Bronchial epithelial cell (primary cell): ENCODE measurements at regions not wholly inside any gene's neighbourhood (a gene's known extent, or its start where the extent isn't known, plus 50 kb on each side); places are given as distances from the start of the nearest gene placed in this dataset.

Experiments used
- DNase-seq: peaks from one replicate; pipeline ENCODE4 v3.0.0-alpha.2; 2010; ENCODE audit warnings: low read depth
- FAIRE-seq: peaks from 2 replicates; lab custom pipeline; 2011; peaks lifted over from hg19 to GRCh38; lab: Jason Lieb, UNC
- H3K27me3 ChIP-seq: 2 replicates; pipeline ENCODE4 v1.5.1; 2011; ENCODE audit warnings: low read length; ENCODE audit not compliant: control insufficient read depth, insufficient read depth
- H3K36me3 ChIP-seq: 2 replicates; pipeline ENCODE4 v1.5.1; 2011; ENCODE audit warnings: low read length; ENCODE audit not compliant: control insufficient read depth, insufficient read depth
- H3K4me3 ChIP-seq: 2 replicates; pipeline ENCODE4 v1.5.1; 2011; ENCODE audit warnings: mild to moderate bottlenecking, low read depth, low read length, control low read depth
- TF ChIP-seq, protein P1 (sequence below): IDR thresholded peaks from 2 replicates; pipeline ENCODE4 v1.5.1; 2011; ENCODE audit warnings: mild to moderate bottlenecking, moderate library complexity, low read length, control low read depth, inconsistent platforms; ENCODE audit not compliant: insufficient read depth, severe bottlenecking

- TF ChIP-seq, protein P1, sequence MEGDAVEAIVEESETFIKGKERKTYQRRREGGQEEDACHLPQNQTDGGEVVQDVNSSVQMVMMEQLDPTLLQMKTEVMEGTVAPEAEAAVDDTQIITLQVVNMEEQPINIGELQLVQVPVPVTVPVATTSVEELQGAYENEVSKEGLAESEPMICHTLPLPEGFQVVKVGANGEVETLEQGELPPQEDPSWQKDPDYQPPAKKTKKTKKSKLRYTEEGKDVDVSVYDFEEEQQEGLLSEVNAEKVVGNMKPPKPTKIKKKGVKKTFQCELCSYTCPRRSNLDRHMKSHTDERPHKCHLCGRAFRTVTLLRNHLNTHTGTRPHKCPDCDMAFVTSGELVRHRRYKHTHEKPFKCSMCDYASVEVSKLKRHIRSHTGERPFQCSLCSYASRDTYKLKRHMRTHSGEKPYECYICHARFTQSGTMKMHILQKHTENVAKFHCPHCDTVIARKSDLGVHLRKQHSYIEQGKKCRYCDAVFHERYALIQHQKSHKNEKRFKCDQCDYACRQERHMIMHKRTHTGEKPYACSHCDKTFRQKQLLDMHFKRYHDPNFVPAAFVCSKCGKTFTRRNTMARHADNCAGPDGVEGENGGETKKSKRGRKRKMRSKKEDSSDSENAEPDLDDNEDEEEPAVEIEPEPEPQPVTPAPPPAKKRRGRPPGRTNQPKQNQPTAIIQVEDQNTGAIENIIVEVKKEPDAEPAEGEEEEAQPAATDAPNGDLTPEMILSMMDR, result peak; percentile 32
- FAIRE-seq, result no peak
- Histone ChIP-seq H3K27me3 (no peaks in the 10 kb centered on the region), H3K4me3 (no peak overlapping the region), H3K36me3 (no peaks in the 10 kb centered on the region)
- no peak for DNase-seq
These were observed 116.9 kb downstream of the KCNK1 start for GRCh38 chr1:233730809-233731208.

GRCh38 chr1:233732206-233732605, 118.3 kb downstream of the KCNK1 start:
- DNase-seq (no peak), FAIRE-seq (no peak)
- H3K36me3 ChIP-seq, result no peaks in the 10 kb centered on the region
- H3K4me3 ChIP-seq, result no peak overlapping the region
- TF ChIP-seq, protein P1, result no peak
- H3K27me3 ChIP-seq, result no peaks in the 10 kb centered on the region

GRCh38 chr1:233734456-233734855, 120.5 kb downstream of the KCNK1 start:
- H3K27me3 ChIP-seq, result no peaks in the 10 kb centered on the region
- FAIRE-seq (peak; percentile 32), DNase-seq (no peak)
- H3K4me3 ChIP-seq, result no peak overlapping the region
- TF ChIP-seq, protein P1, result no peak
- H3K36me3 ChIP-seq, result no peaks in the 10 kb centered on the region

DNA sequence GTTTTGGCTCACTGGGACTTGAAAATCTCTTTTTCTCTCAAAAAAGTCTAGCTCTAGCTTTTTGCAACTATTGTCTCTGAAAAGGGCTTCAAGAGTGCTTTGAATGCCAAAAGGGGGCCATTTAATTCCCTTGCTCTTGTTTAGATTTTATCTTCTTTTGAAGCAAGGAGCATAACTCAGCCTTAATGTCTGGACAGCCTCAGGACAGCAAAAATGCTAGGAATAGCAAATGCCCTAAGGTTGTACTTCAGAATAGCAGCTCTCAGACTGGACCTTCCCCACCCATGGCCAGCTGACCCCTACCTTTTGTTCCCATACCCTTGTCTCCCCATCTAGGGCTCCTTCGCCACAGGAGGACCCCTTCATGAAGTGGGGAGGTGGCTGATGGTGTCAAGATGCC, 121.4 kb downstream of the KCNK1 start:
- Histone ChIP-seq H3K4me3 (no peak overlapping the region), H3K36me3 (no peaks in the 10 kb centered on the region), H3K27me3 (no peaks in the 10 kb centered on the region)
- TF ChIP-seq, protein P1, result no peak
- DNase-seq (no peak), FAIRE-seq (no peak)

DNA sequence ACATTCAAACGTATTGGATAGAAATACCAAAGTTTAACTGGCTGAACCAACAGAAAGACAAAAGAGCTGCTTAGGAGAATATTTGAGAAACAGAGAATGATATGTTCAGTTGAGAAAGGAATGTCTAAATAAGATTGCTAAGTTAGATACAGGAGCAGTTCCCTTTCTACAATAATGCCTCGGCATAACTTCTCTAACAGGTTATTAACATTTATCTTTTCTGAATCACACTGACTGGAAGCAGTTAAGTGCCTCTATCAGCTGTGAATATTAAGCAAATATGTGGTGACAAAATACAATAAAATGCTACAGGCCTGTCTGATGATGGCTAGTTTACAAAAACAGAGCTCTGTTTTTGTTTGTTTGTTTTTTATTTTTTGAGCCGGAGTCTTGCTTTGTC, 121.9 kb downstream of the KCNK1 start:
- FAIRE-seq, result no peak
- H3K36me3 ChIP-seq, result no peaks in the 10 kb centered on the region
- TF ChIP-seq, protein P1, result no peak
- no peaks in the 10 kb centered on the region for H3K27me3 ChIP-seq
- no peak for DNase-seq
- no peak overlapping the region for H3K4me3 ChIP-seq

DNA sequence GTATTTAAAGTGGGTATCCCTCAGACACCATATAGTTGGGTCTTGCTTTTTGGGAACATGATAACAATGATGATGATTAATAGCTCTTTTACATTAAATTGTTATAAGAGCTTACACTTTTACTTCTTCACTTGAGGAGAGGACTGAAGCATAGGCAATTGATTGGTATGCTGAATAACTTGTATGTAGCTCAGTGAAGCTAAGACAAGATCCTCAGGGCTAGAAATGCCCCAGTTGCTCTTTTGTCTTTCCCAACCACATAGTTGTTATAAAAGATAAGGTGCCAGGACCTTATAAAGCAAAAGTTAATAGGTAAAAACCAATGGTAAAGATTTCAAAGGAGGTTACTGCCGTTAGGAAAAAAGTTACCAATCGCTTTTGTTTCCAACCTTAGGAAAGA, 123.4 kb downstream of the KCNK1 start:
- DNase-seq (no peak), FAIRE-seq (no peak)
- TF ChIP-seq, protein P1, result no peak
- no peaks in the 10 kb centered on the region for H3K36me3 ChIP-seq
- H3K4me3 ChIP-seq, result no peak overlapping the region
- H3K27me3 ChIP-seq, result no peaks in the 10 kb centered on the region
